ENCODE measurements at regions not wholly inside any gene's neighbourhood (a gene's known extent, or its start where the extent isn't known, plus 50 kb on each side); places are given as distances from the start of the nearest gene placed in this dataset.
"Not testable (repeated sequence)": the region's sequence is repeated elsewhere in the genome, so short reads cannot be mapped to it uniquely, and the experiment has no call there.

DNA sequence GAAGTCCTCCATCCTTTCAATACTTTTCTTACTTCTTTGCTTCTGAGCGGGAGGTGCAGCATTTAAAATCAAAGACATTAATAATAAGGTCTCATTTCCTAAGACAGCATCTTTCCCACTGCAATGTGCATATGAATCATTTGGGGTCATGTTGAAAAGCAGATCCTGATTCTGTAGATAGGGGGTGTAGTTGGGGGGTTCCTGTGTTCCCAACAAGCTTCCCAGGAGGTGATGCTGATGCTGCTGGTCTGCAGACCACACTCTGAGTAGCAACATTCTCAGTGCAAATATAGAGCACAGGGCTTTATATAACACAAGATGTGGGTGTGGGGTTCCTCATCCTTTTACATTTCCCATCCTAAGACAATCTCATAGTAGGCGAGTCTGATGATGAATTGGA is 126.5 kb upstream of the PALM2AKAP2 start:
- no peak for ATAC-seq
- TF ChIP-seq, protein P1, sequence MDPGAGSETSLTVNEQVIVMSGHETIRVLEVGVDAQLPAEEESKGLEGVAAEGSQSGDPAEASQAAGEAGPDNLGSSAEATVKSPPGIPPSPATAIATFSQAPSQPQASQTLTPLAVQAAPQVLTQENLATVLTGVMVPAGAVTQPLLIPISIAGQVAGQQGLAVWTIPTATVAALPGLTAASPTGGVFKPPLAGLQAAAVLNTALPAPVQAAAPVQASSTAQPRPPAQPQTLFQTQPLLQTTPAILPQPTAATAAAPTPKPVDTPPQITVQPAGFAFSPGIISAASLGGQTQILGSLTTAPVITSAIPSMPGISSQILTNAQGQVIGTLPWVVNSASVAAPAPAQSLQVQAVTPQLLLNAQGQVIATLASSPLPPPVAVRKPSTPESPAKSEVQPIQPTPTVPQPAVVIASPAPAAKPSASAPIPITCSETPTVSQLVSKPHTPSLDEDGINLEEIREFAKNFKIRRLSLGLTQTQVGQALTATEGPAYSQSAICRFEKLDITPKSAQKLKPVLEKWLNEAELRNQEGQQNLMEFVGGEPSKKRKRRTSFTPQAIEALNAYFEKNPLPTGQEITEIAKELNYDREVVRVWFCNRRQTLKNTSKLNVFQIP (CRISPR knock-in tag; IDR thresholded peaks at IDR 0.05; ENCODE audit: borderline replicate concordance, low read depth): no peak
- TF ChIP-seq, protein P2, sequence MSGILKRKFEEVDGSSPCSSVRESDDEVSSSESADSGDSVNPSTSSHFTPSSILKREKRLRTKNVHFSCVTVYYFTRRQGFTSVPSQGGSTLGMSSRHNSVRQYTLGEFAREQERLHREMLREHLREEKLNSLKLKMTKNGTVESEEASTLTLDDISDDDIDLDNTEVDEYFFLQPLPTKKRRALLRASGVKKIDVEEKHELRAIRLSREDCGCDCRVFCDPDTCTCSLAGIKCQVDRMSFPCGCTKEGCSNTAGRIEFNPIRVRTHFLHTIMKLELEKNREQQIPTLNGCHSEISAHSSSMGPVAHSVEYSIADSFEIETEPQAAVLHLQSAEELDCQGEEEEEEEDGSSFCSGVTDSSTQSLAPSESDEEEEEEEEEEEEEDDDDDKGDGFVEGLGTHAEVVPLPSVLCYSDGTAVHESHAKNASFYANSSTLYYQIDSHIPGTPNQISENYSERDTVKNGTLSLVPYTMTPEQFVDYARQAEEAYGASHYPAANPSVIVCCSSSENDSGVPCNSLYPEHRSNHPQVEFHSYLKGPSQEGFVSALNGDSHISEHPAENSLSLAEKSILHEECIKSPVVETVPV (CRISPR knock-in tag; IDR thresholded peaks at IDR 0.05): no peak

DNA sequence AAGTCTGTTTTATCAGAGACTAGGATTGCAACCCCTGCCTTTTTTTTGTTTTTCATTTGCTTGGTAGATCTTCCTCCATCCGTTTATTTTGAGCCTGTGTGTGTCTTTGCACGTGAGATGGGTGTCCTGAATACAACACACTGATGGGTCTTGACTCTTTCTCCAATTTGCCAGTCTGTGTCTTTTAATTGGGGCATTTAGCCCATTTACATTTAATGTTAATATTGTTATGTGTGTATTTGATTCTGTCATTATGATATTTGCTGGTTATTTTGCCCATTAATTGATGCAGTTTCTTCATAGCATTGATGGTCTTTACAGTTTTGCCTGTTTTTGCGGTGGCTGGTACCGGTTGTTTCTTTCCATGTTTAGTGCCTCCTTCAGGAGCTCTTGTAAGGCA is 116.0 kb upstream of the PALM2AKAP2 start:
- ATAC-seq: not testable (repeated sequence)

DNA sequence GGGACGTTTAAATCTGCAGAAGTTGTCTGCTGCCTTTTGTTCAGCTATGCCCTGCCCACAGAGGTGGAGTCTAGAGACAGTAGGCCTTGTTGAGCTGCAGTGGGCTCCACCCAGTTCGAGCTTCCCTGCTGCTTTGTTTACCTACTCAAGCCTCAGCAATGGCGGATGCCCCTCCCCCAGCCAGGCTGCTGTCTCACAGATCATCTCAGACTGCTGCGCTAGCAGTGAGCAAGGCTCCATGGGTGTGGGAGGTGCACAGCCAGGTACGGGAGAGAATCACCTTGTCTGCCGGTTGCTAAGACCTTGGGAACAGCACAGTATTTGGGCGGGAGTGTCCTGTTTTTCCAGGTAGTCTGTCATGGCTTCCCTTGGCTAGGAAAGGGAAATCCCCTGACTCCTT is 114.3 kb upstream of the PALM2AKAP2 start:
- ATAC-seq: not testable (repeated sequence)

DNA sequence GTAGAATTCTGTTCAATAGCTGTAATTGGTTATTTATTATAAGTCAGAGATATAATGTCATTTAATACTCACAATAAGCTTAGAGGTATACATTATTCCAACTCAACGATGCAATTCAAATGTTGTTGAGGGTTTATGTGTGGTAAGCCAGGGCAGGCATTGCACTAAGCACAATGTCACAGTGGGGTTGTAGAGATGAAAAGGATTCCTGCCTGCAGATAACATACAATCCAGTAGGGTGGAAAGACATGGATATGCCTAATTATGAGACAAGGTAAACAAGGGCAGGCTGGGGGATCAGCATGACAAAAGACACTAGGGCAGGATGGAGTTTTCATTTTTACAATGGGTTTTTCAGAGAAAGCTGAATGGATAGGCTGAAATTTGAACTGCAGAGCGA is 98.7 kb upstream of the PALM2AKAP2 start:
- ATAC-seq: no peak
- no peak for TF ChIP-seq TOX (CRISPR knock-in tag; IDR thresholded peaks at IDR 0.05; ENCODE audit: borderline replicate concordance)
- TF ChIP-seq ZNF70 (CRISPR knock-in tag; IDR thresholded peaks at IDR 0.05): no peak
- TF ChIP-seq, protein P3, sequence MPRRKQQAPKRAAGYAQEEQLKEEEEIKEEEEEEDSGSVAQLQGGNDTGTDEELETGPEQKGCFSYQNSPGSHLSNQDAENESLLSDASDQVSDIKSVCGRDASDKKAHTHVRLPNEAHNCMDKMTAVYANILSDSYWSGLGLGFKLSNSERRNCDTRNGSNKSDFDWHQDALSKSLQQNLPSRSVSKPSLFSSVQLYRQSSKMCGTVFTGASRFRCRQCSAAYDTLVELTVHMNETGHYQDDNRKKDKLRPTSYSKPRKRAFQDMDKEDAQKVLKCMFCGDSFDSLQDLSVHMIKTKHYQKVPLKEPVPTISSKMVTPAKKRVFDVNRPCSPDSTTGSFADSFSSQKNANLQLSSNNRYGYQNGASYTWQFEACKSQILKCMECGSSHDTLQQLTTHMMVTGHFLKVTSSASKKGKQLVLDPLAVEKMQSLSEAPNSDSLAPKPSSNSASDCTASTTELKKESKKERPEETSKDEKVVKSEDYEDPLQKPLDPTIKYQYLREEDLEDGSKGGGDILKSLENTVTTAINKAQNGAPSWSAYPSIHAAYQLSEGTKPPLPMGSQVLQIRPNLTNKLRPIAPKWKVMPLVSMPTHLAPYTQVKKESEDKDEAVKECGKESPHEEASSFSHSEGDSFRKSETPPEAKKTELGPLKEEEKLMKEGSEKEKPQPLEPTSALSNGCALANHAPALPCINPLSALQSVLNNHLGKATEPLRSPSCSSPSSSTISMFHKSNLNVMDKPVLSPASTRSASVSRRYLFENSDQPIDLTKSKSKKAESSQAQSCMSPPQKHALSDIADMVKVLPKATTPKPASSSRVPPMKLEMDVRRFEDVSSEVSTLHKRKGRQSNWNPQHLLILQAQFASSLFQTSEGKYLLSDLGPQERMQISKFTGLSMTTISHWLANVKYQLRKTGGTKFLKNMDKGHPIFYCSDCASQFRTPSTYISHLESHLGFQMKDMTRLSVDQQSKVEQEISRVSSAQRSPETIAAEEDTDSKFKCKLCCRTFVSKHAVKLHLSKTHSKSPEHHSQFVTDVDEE (CRISPR knock-in tag; IDR thresholded peaks at IDR 0.05): no peak
- TF ChIP-seq, protein P4, sequence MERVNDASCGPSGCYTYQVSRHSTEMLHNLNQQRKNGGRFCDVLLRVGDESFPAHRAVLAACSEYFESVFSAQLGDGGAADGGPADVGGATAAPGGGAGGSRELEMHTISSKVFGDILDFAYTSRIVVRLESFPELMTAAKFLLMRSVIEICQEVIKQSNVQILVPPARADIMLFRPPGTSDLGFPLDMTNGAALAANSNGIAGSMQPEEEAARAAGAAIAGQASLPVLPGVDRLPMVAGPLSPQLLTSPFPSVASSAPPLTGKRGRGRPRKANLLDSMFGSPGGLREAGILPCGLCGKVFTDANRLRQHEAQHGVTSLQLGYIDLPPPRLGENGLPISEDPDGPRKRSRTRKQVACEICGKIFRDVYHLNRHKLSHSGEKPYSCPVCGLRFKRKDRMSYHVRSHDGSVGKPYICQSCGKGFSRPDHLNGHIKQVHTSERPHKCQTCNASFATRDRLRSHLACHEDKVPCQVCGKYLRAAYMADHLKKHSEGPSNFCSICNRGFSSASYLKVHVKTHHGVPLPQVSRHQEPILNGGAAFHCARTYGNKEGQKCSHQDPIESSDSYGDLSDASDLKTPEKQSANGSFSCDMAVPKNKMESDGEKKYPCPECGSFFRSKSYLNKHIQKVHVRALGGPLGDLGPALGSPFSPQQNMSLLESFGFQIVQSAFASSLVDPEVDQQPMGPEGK (CRISPR knock-in tag; IDR thresholded peaks at IDR 0.05; ENCODE audit: borderline replicate concordance): no peak
- no peak for TF ChIP-seq ARNTL (CRISPR knock-in tag; IDR thresholded peaks at IDR 0.05; ENCODE audit: borderline replicate concordance, low read depth)
- no peak for TF ChIP-seq ZC3H10 (CRISPR knock-in tag; IDR thresholded peaks at IDR 0.05)
- TF ChIP-seq GLIS3 (CRISPR knock-in tag; IDR thresholded peaks at IDR 0.05): no peak
- TF ChIP-seq, protein P1 (CRISPR knock-in tag; IDR thresholded peaks at IDR 0.05; ENCODE audit: borderline replicate concordance, low read depth): no peak
- TF ChIP-seq CSDC2 (CRISPR knock-in tag; IDR thresholded peaks at IDR 0.05): no peak
- TF ChIP-seq SNAI2 (CRISPR knock-in tag; IDR thresholded peaks at IDR 0.05): no peak
- no peak for TF ChIP-seq ZFP3 (CRISPR knock-in tag; IDR thresholded peaks at IDR 0.05)
- TF ChIP-seq TCF4 (CRISPR knock-in tag; IDR thresholded peaks at IDR 0.05; ENCODE audit: borderline replicate concordance): no peak
- no peak for TF ChIP-seq OSR1 (CRISPR knock-in tag; IDR thresholded peaks at IDR 0.05)
- TF ChIP-seq ZNF565 (CRISPR knock-in tag; conservative IDR thresholded peaks at IDR 0.05; ENCODE audit: low read depth): no peak
- TF ChIP-seq ESRRG (CRISPR knock-in tag; IDR thresholded peaks at IDR 0.05): no peak
- no peak for TF ChIP-seq RARB (CRISPR knock-in tag; IDR thresholded peaks at IDR 0.05)
- no peak for TF ChIP-seq BACH2 (CRISPR knock-in tag; IDR thresholded peaks at IDR 0.05; ENCODE audit: borderline replicate concordance)
- no peak for TF ChIP-seq ZNF8 (CRISPR knock-in tag; IDR thresholded peaks at IDR 0.05)
- no peak for TF ChIP-seq PPARA (CRISPR knock-in tag; IDR thresholded peaks at IDR 0.05; ENCODE audit: borderline replicate concordance)

All from SK-N-SH treated with all-trans-retinoic acid at 6 μM for 48 hours (cell line).